ENCODE measurements at regions not wholly inside any gene's neighbourhood (a gene's known extent, or its start where the extent isn't known, plus 50 kb on each side); places are given as distances from the start of the nearest gene placed in this dataset.

- DNase-seq, result no peak
- in situ Hi-C loops (cut with HindIII; ENCODE audit: low pct_ligation_motif_present, low sequenced_read_pairs), result no loop called here
- TF ChIP-seq CTCF (IDR thresholded peaks at IDR 0.05; ENCODE audit: low read depth, low read length, missing control alignments), result no peak
- Histone ChIP-seq H3K27ac (no peak overlapping the region), H3K27me3 (replicated peaks) (no peaks in the 10 kb centered on the region), H3K4me3 (ENCODE audit: low read depth, low read length) (no peak overlapping the region), H3K36me3 (replicated peaks) (no peaks in the 10 kb centered on the region)
Measured at GRCh38 chr2:44109166-44109565, 59.5 kb upstream of the PPM1B start.

GRCh38 chr2:44110444-44110843, 58.2 kb upstream of the PPM1B start:
- no peaks in the 10 kb centered on the region for H3K27me3 ChIP-seq (replicated peaks)

GRCh38 chr2:44112096-44112495, 56.6 kb upstream of the PPM1B start:
- Histone ChIP-seq H3K36me3 (replicated peaks) (no peaks in the 10 kb centered on the region), H3K4me3 (ENCODE audit: low read depth, low read length) (no peak overlapping the region), H3K27me3 (replicated peaks) (no peaks in the 10 kb centered on the region), H3K27ac (no peak overlapping the region)
- no peak for TF ChIP-seq CTCF (IDR thresholded peaks at IDR 0.05; ENCODE audit: low read depth, low read length, missing control alignments)
- no peak for DNase-seq
- in situ Hi-C loops (cut with HindIII; ENCODE audit: low pct_ligation_motif_present, low sequenced_read_pairs), result no loop called here

More at GRCh38 chr2:44110444-44110843, 58.2 kb upstream of the PPM1B start:
- in situ Hi-C loops (cut with HindIII; ENCODE audit: low pct_ligation_motif_present, low sequenced_read_pairs), result no loop called here
- Histone ChIP-seq H3K27ac (no peak overlapping the region), H3K4me3 (ENCODE audit: low read depth, low read length) (no peak overlapping the region), H3K36me3 (replicated peaks) (no peaks in the 10 kb centered on the region)
- no peak for TF ChIP-seq CTCF (IDR thresholded peaks at IDR 0.05; ENCODE audit: low read depth, low read length, missing control alignments)
- DNase-seq, result no peak

GRCh38 chr2:44116319-44116718, 52.4 kb upstream of the PPM1B start:
- peak; percentile 20 for DNase-seq
- H3K4me3 ChIP-seq (ENCODE audit: low read depth, low read length), result no peak overlapping the region
- TF ChIP-seq CTCF (IDR thresholded peaks at IDR 0.05; ENCODE audit: low read depth, low read length, missing control alignments), result no peak
- H3K36me3 ChIP-seq (replicated peaks), result no peaks in the 10 kb centered on the region
- in situ Hi-C loops (cut with HindIII; ENCODE audit: low pct_ligation_motif_present, low sequenced_read_pairs), result no loop called here
- H3K27ac ChIP-seq, result no peak overlapping the region
- H3K27me3 ChIP-seq (replicated peaks), result no peaks in the 10 kb centered on the region

GRCh38 chr2:44118257-44118656, 50.4 kb upstream of the PPM1B start:
- no peak for TF ChIP-seq CTCF (IDR thresholded peaks at IDR 0.05; ENCODE audit: low read depth, low read length, missing control alignments)
- H3K27ac ChIP-seq, result no peak overlapping the region
- DNase-seq, result peak; percentile 71
- no peak overlapping the region for H3K4me3 ChIP-seq (ENCODE audit: low read depth, low read length)
- in situ Hi-C loops (cut with HindIII; ENCODE audit: low pct_ligation_motif_present, low sequenced_read_pairs), result no loop called here
- no peaks in the 10 kb centered on the region for H3K36me3 ChIP-seq (replicated peaks)
- H3K27me3 ChIP-seq (replicated peaks), result no peaks in the 10 kb centered on the region
